ENCODE measurements at regions not wholly inside any gene's neighbourhood (a gene's known extent, or its start where the extent isn't known, plus 50 kb on each side); places are given as distances from the start of the nearest gene placed in this dataset.

- H3K27ac ChIP-seq, result no peak overlapping the region
Observed at GRCh38 chr2:121164042-121164441, 121.0 kb downstream of the TFCP2L1 start.

GRCh38 chr2:121165038-121165542 is 119.9 kb downstream of the TFCP2L1 start:
- no peak for TF ChIP-seq Cebpa-rat (IDR thresholded peaks at IDR 0.05)
- Histone ChIP-seq H3K36me3 (no peaks in the 10 kb centered on the region), H3K27me3 (no peaks in the 10 kb centered on the region), H3K9me3 (peaks cover 19% of the 10 kb centered on the region), H3K4me2 (no peak overlapping the region), H4K20me1 (no peaks in the 10 kb centered on the region), H3K4me3 (no peak overlapping the region), H3K27ac (no peak overlapping the region), H3K4me1 (no peaks in the 10 kb centered on the region), H3K9ac (no peak overlapping the region)

More at GRCh38 chr2:121164042-121164441, 121.0 kb downstream of the TFCP2L1 start:
- Histone ChIP-seq H3K4me3 (no peak overlapping the region), H3K9ac (no peak overlapping the region), H3K4me1 (no peaks in the 10 kb centered on the region), H3K36me3 (no peaks in the 10 kb centered on the region), H4K20me1 (no peaks in the 10 kb centered on the region), H3K9me3 (peaks cover 15% of the 10 kb centered on the region), H3K27me3 (no peaks in the 10 kb centered on the region), H3K4me2 (no peak overlapping the region)
- TF ChIP-seq Cebpa-rat (IDR thresholded peaks at IDR 0.05), result no peak
